Epithelial cell of proximal tubule (primary cell): ENCODE measurements at regions not wholly inside any gene's neighbourhood (a gene's known extent, or its start where the extent isn't known, plus 50 kb on each side); places are given as distances from the start of the nearest gene placed in this dataset.
"Not testable (repeated sequence)": the region's sequence is repeated elsewhere in the genome, so short reads cannot be mapped to it uniquely, and the experiment has no call there.

Source experiments
- DNase-seq: peaks from one replicate; pipeline ENCODE4 v3.0.0-alpha.2; 2011; ENCODE audit warnings: low read depth
- H3K4me3 ChIP-seq: 2 replicates; pipeline ENCODE4 v1.5.1; 2011; ENCODE audit warnings: low read depth, mild to moderate bottlenecking, low read length
- CTCF ChIP-seq: conservative IDR thresholded peaks from 2 replicates; pipeline ENCODE4 v1.5.1; 2012; ENCODE audit warnings: low read depth, mild to moderate bottlenecking, low read length

- DNase-seq, result no peak
- no peak for TF ChIP-seq CTCF
- H3K4me3 ChIP-seq, result no peak overlapping the region
These were observed 168.5 kb upstream of the PLD5 start for GRCh38 chr1:242692988-242693387.

GRCh38 chr1:242691610-242691945 lies 167.1 kb upstream of the PLD5 start:
- TF ChIP-seq CTCF, result no peak
- DNase-seq, result no peak
- H3K4me3 ChIP-seq, result no peak overlapping the region

DNA sequence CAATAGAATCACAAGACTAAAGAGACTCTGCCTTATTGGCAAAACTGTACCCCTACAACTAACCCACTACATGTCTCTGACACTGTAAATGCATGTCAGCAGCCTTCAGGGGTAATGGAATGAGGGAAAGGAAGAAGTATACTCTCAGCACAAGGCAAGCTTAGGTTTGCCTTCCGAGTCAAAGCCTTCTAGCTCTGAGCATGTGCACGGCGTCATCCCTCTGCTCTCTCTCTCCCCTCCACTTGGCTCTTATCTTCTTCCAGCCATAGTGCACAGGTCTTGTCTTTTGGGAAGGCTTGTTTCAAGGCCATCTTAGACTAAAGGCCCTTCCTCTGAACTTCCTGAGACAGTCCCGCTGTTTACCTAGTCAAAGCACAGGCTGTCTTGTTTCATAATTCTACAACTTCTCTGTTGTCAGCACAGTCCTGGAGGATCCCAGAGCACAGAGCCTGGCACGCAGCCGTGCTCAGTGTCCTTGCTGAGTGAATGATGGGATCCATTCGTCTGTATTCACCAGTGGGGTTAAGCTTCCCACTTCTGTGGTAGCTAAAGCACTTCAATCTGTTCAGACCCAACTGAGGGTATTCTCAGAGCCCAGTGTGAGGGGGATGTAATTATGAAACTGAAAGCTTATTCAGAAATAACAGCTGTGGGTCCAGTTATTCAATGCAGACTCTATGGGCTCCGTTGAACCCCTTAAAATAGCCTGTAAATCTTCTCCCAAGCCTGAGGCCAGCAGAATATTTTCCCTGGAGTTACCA lies 166.5 kb upstream of the PLD5 start:
- no peak for TF ChIP-seq CTCF
- H3K4me3 ChIP-seq, result no peak overlapping the region
- no peak for DNase-seq

DNA sequence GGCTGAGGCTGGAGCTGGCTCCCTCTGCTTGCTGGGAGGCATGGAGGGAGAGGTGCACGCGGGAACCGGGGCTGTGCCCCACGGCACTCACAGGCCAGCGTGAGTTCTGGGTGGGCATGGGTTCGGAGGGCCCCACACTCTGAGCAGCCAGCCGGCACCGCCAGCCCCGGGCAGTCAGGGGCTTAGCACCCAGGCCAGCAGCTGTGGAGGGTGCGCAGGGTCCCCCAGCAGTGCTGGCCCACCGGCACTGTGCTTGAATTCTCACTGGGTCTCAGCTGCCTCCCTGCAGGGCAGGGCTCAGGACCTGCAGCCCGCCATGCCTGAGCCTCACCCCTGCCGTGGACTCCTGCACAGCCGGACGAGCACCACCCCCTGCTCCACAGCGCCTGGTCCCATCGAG lies 164.9 kb upstream of the PLD5 start:
- DNase-seq, result no peak
- no peak for TF ChIP-seq CTCF
- H3K4me3 ChIP-seq, result no peak overlapping the region

- no peak for DNase-seq
- no peak for TF ChIP-seq CTCF
- H3K4me3 ChIP-seq, result no peak overlapping the region
These were observed 150.6 kb upstream of the PLD5 start for GRCh38 chr1:242674951-242675645.

DNA sequence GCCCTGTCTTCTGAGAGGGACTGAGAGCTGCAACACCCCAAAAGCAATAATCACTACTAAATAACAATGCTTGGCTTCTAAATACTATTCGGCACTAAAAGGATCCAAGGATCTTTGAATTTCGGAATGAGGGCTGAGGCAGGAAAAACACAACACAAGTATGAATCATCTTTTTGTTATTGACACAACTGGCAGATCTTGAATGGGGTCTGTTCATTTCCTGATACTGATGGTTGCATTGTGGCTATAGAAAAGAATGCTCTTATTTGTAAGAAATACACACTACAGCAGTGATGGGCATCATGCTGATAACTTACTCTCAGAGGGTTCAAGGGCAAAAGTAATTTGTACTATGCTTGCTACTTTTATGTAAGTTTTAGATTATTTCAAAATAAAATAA lies 149.2 kb upstream of the PLD5 start:
- no peak for DNase-seq
- H3K4me3 ChIP-seq, result no peak overlapping the region
- no peak for TF ChIP-seq CTCF

DNA sequence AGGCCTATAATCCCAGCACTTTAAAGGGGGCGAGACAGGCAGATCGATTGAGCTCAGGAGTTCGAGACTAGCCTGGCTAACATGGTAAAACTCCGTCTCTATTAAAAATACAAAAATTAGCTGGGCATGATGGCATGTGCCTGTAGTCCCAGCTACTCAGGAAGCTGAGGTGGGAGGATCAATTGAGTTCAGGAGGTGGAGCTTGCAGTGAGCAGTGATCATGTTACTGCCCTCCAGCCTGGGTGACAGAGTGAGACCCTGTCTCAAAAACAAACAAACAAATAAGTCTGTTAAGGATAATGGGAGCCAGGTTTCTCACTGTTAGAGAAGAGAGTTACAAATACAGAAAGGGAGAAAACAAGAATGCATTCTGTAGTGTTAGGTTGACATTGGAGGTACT lies 148.7 kb upstream of the PLD5 start:
- H3K4me3 ChIP-seq, DNase-seq: not testable (repeated sequence)
